SK-N-MC (cell line): ENCODE measurements at regions not wholly inside any gene's neighbourhood (a gene's known extent, or its start where the extent isn't known, plus 50 kb on each side); places are given as distances from the start of the nearest gene placed in this dataset.

Experiments used
- EZH2 ChIP-seq: fragments of 200-600 bp; sonication (generic); IDR thresholded peaks from one replicate; pipeline ENCODE4 v1.6.1; 2017; ENCODE audit warnings: antibody characterized with exemption
- POLR2AphosphoS5 ChIP-seq: IDR thresholded peaks from 2 replicates; pipeline ENCODE4 v1.6.1; 2012; ENCODE audit warnings: mild to moderate bottlenecking, low read depth, low read length, borderline replicate concordance

GRCh38 chr2:117618607-117619006 is 195.9 kb upstream of the DDX18 start:
- no peak for TF ChIP-seq POLR2AphosphoS5
- TF ChIP-seq EZH2 = no peak
